Cardiac septum (tissue), 1 donor: ENCODE measurements at regions not wholly inside any gene's neighbourhood (a gene's known extent, or its start where the extent isn't known, plus 50 kb on each side); places are given as distances from the start of the nearest gene placed in this dataset.
"Not testable (repeated sequence)": the region's sequence is repeated elsewhere in the genome, so short reads cannot be mapped to it uniquely, and the experiment has no call there.

Experiments
- DNase-seq: peaks from one replicate; pipeline ENCODE4 v3.0.0-alpha.2; 2020; ENCODE audit warnings: low spot score
- intact Hi-C: fragments of 100-400 bp; cut with DNase I; formaldehyde crosslinking; loops from one replicate; pipeline ENCODE4 v1.14.0; 2022
- donor health status: DM: no; HTN: no; CAD: no.

DNA sequence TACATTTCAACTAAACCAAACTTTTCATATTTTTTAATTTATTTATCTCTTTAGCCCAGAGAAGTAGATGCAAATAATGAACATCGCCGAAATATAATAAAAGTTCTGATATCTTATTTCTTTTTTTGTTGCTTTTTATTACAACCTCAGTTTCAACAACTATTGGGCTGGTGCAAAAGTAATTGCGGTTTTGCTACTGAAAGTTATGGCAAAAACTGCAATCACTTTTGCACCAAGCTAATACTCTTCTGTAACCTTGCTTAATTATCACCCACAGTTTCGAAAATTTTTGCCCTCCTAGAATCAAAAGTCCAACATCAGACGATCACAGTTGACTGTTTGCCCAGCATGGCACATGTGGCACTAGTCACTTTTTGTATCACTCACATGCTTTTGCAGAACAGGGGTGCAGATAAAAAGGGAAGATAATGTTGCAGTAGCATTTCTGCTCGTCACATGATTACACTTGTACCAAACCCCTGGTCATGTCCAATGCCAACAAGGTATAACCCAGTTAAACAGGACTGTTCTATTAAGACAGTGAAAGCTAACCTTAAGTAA is 242.4 kb upstream of the GALNT5 start:
- intact Hi-C loops = no loop called here
- no peak for DNase-seq

DNA sequence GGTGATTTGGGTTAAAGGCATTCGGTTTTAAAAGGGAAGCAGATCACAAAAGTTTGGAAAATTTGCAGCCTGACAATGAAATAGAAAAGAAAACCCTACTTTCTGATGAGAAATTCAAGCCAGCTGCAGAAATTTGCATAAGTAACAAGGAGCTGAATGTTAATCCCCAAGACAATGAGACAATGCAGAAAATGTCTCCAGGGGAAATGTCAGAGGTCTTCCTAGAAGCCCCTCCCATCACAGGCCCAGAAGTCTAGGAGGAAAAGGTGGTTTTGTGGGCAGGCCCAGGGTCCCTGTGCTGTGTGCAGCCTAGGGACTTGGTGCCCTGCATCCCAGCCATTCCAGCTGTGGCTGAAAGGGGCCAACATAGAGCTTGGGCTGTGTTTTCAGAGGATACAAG is 234.2 kb upstream of the GALNT5 start:
- intact Hi-C loops, DNase-seq: not testable (repeated sequence)

DNA sequence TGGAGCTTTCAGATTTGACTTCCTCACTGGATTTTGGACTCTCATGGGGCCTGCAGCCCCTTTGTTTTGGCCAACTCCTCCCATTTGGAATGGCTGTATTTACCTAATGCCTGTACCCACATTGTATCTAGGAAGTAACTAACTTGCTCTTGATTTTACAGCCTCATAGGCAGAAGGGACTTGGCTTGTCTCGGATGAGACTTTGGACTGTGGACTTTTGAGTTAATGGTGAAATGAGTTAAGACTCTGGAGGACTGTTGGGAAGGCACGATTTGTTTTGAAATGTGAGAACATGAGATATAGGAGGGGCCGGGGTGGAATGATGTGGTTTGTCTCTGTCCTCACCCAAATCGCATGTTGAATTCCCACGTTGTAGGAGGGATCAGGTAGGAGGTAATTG is 233.4 kb upstream of the GALNT5 start:
- intact Hi-C loops = no loop called here
- no peak for DNase-seq

DNA sequence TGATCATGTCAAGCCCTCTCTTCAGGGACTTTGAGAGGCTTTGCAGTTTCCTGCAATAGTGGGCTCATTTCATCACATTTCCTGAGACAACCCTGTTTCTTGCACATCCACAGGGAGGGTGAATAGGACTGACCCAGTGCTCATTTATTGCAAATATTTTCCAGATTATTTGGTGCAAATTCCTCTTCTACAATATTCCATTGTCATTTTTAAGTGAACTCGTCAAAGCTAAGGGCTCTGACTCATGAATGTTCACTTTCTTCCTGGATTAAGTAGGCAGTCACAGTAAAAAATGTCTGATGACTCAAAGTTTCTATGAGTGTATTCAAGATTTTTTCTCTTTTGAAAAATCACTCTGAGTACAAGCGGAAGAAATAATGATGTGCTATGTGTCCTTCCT is 225.5 kb upstream of the GALNT5 start:
- intact Hi-C loops = no loop called here
- no peak for DNase-seq

DNA sequence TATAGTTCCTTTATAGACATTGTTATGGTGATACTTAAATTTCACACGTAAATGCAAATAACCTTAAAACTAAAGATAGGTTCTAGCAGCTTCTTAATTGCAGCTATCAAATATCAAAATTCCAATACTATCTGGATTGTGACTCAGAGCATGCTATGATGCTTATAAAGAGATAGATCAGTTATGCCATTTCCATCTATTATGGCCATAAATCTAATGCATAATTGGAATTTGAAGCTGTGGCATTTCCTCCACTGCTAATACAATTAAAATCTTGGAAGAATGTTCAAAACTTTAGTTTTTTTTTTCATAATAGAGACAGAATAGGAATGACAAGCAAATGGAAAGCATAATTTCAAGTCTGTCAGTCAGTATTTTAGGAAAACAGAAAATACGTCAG is 220.8 kb upstream of the GALNT5 start:
- intact Hi-C loops = no loop called here
- no peak for DNase-seq

DNA sequence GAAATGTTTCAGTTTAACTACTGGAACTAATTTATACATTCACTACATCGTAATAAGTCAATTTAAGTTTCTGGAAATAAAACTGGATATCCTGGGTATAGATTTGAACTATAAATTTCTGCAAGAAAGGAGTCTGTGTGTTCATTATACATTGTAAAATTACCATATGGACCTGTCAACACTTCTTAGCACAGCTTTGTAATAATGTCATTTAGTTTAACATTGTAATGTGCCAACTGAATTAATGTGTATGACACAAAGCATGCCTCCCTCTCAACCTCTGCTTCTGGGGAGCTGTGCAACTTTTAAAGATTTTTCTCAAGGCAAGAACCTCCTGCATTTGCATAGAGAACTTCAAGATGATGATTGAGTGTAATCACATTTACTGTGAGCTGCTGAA is 213.7 kb upstream of the GALNT5 start:
- intact Hi-C loops = no loop called here
- no peak for DNase-seq

DNA sequence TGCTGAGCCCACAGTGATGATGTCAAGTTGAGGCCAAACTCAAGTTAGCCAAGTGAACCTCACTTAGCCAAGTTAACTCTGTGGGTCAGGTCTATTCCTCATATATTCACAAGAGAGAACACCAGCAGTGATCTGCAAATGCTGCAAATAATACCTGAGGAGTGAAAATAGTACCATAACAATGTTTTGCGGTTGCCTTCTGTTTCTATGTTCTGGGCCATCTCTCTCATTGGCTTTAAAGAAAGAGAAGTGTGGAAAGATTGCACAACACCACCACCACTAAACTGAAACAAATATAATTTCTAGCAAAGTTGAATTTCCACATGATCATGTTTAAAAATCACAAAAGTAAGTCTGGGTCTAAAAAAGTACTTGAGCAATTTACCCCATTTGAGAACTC is 211.1 kb upstream of the GALNT5 start:
- no peak for DNase-seq
- intact Hi-C loops = no loop called here

DNA sequence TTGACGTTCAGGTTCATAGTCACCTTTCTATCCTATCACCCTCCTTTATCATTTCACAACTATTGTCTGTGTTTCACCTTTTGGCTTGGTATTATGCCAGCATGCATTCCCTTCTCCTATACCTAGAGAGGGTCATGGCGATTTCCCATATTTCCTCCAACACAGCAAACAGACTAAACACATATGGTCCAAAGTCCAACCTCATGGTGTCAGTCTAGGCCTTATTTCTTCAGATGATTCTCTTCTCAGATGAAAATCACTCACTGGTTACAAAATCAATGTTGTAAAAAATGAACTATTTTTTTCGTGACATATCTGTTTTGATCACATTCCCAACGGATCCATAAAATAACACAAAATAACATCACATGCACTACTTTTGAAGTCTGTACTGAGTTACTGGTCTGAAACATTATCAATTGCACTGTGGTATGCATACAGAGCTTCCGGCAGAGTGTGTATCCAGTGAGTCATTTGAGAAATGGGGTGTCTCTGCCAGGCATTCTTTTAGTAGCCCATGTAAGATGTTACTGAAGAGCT is 204.8 kb upstream of the GALNT5 start:
- no peak for DNase-seq
- intact Hi-C loops = loop anchor here (10.0 kb wide), 1 partner anchor 132 kb away; no protein-coding TSS in a partner anchor

DNA sequence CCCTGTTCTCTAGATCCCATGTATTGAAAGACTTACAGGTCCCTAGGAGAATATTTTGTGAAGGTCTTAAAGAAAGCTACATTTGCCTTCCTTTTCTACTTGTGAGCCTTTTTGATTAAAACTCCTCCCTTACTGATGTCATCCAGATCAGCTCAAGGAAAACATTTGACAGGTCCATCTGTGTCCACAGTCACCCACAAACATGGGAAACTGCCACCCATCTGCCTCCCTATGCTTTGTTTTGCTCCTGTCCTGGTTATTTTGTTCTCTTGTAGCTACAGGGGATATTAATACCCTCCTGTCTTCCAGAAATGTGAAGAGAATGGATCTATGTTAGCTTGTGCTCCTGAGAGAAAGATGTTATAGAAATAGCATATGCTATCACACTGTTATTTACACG is 203.6 kb upstream of the GALNT5 start:
- intact Hi-C loops = loop anchor here (10.0 kb wide), 1 partner anchor 131 kb away; no protein-coding TSS in a partner anchor
- no peak for DNase-seq

DNA sequence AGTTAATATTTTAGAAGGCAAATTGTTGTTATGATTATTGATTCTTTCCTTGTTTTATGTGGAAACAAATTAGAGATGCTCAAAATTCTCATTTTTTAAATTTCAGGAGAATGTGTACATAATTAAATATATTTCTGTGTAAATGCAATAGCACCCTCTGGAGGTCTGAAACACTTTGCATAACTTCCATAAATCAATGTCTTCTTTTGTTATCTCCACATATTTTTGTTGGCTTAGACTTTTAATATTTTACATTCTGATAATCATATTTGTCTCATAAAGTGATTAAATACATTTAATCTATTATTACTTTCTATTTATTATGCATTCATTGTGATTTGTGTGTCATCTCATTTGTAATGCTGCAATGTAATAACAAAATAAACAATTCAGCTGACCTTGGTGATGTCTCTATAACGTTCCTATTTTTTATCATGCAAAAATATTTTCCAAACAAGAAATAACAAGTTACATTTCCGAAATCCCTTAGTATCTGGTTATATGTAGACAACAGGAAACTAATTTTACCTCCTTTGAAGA is 201.8 kb upstream of the GALNT5 start:
- intact Hi-C loops = loop anchor here (10.0 kb wide), 1 partner anchor 129 kb away; no protein-coding TSS in a partner anchor
- DNase-seq = no peak

DNA sequence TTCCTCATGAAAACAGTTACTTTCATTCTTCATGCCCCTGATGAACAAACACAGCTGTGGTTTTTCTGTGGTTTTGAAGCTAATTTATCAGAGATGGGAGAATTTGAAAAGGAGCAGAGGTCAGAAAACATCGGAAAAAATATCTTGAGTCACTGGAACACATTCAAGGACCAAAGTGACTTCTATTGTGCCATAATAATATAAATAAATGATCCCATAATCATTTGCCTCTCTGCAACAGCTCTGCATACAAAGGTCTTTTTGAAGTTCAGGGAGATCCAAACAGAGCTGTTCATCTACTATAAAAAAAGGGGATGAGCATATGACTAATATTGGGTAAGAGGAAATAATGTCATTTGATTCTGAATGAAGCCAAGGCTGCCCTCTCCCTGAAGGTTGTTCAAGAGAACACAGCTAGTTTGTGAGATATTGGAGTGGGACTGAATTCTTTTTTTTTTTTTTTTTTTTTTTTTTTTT is 201.3 kb upstream of the GALNT5 start:
- intact Hi-C loops = loop anchor here (10.0 kb wide), 1 partner anchor 129 kb away; no protein-coding TSS in a partner anchor
- no peak for DNase-seq

DNA sequence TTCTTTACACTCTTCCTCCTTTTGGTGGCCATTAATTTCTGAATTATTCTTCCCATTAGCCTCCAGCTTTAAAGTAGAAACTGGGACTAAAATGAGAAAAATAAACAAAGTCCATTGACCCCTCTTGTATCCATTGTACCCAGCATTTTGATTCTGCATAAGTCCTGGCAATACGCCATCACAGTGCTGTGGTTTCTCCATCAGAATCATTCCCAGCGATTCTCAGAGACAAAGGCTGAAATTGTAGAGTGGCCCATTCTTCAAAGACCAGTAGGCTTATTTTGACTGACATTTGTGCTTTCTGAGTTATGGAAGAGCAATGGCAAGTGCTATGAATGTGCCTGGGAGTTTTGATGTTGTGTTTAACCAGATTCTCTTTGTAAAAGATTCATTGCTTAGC is 199.3 kb upstream of the GALNT5 start:
- intact Hi-C loops = loop anchor here (10.0 kb wide), 1 partner anchor 127 kb away; no protein-coding TSS in a partner anchor
- no peak for DNase-seq

DNA sequence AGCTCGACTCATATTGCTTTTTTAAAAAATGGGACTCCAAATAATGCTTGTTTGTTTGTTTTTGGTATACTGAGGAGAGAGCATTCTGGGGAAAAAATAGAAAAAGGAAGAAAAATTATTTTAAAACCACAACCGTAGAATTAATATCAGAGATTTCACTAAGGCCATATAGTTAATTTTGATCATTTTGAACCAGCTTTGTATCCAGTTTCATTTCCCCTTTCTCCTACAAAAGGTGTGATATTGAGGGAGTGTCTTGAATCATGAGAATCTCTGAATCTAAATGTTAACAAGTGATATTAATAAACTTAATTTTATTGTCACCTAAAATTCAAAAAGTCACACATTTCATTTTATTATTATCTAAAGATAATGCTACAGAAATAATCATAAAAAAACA is 198.5 kb upstream of the GALNT5 start:
- intact Hi-C loops = loop anchor here (10.0 kb wide), 1 partner anchor 126 kb away; no protein-coding TSS in a partner anchor

DNA sequence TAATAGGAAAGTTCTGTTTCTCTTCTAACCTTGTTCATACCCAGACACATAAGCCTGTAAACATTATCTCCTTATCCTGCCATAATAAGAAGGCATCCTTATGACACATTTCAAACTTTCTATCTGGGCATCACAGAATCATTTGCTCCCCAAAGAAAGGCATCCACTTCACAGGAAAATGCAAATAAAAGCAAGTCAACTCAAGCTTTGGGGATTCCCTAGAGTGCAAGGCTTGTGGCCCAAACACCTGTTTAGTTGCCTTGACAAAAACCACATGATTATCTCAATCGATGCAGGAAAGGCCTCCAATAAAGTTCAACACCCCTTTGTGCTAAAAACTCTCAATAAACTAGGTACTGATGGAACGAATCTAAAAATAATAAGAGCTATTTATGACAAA is 195.7 kb upstream of the GALNT5 start:
- DNase-seq = no peak
- intact Hi-C loops = no loop called here

More for the DNA sequence above, 198.5 kb upstream of the GALNT5 start:
- no peak for DNase-seq

DNA sequence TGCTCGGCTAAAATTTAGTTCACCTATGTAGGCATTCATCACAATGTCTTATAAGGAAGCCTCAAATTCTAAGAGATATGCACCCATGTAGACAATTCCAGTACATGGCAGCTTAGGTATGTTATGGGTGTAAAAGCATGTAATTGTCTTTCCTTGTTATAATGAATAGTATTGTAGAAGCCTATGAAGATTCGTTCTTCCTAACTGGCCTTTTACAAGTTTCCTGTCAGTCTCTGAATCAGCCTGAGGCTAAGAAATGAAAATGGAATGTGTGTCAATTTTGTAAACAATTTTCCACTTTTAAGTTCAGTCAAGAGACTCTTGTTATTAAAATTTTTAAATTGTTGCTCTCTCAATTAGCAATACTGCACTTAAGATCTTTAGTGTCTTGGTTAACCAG is 189.9 kb upstream of the GALNT5 start:
- intact Hi-C loops = no loop called here
- DNase-seq = no peak

DNA sequence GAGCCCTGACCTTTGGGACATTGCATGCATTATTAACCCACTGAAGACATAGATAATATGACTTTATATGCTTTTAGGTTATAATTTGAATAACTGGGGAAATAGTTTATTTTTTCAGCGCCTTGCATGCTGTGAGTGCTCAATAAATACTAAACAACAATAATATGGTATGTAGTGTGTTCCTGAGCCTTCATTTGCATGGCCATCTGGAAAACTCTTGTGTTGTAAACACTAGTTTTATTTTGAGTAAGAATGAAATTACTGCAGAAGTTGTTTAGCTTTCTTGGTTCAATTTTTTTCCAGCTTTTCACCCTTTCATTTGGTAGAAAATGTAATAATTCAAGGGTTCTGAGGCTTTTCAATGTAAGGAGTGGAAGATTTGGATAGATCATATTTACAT is 189.3 kb upstream of the GALNT5 start:
- DNase-seq = no peak

DNA sequence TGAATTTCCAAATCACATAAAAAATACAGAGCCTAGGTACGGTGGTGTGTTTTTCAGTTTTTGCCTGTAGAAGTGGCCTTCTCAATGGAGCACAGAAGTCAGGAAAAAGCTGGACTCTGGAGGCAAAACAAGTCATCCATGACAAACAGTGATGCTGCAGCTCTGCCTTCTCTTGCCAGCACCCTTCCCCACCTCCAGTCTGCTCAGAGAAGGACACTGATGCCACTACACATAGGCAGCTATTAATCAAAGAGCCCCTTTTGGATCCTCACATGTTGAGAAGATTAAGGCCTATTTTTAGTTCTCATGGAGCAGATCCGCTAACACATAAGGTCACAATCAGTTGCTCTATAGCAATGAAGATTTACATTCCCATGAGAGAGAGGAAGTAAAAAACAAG is 181.6 kb upstream of the GALNT5 start:
- DNase-seq = no peak
- intact Hi-C loops = no loop called here

More for the DNA sequence above, 189.3 kb upstream of the GALNT5 start:
- intact Hi-C loops = no loop called here

DNA sequence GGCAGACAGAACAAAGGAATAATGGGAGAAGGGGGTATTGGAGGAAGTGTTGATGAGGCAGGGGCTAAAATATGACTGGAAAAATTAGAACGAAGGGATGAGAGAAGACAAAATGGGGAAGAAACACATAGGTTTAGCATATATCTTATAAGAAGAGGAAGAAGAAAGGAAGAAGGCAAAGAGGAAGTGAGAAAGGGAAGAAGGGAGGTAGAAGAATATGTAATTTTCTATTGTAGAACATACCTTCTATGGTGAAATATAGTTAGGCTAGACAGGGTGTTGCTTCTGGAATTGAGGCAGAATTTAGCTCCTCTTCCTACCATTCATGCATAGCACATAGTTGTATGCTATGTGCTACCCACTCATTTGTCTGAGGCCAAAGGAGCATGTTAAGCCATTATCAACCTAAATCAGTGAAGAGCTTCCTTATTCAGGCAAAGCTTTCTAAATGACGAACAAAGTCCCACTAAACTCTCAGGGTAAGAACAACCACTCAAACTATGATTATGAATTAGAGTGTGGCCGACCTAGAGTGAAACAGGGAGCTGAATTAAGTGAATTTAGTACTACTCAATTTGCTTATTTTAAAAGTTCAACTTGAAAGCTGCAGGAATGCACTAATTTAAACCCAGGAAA is 180.9 kb upstream of the GALNT5 start:
- intact Hi-C loops = no loop called here
- no peak for DNase-seq

DNA sequence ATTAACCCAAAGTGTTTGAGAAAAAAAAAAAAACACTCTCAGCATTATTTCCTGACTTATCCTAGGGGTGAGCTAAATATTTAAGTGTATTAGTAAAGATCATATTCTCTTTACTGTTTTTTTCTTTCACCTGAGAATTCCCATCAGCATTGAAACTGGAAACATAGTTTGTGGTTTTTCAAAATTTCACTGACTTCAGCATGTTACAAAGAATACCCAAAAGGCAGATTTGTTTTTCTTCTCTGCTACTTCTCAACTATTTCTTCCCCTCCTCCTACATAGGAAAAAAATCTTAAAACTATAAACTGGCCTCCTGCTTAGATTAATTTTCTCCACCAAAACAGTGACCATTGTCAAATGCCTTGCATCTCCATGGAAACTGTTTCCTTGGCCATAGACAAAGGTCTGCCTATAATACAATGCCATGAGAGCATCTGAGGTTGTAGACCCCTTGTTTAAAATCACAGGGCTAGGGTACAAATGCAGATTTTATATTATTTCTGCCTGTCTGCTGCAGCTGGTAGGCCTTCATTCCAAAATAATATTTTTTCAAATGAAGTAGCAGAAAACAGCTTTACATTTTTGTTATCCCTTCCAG is 179.7 kb upstream of the GALNT5 start:
- no peak for DNase-seq
- intact Hi-C loops = no loop called here

DNA sequence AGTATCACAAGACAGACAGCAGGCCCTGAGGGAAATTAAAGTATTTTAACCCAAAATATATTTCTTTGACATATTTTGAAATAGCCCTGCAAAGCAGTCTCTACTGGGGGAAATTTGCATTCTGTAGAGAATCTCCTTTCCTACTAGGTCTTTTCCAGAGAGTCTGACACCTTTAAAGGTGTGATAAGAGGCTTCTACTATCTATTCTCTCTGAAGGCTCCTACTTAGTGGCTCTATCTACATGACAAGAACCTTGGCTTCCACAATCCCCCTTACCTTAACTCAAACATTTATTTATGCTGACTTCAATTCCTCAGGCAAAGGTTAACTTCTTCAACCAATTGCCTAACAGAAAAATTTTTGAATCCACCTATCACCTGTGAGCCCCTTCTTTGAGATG is 174.6 kb upstream of the GALNT5 start:
- intact Hi-C loops = no loop called here
- DNase-seq = no peak
